Suprapubic skin (tissue), 3 donors: ENCODE measurements at regions not wholly inside any gene's neighbourhood (a gene's known extent, or its start where the extent isn't known, plus 50 kb on each side); places are given as distances from the start of the nearest gene placed in this dataset.

Experiments
- CTCF ChIP-seq, 2 donors: fragments of 200-600 bp in 1 of 2; fragments of 450-650 bp in 1 of 2; sonication (generic) in 1 of 2; IDR thresholded peaks; one replicate each; pipeline ENCODE4 v1.5.1; 2016 to 2019; ENCODE audit warnings: antibody characterized with exemption in 2 of 2, mild to moderate bottlenecking in 1 of 2, moderate library complexity in 1 of 2
- EP300 ChIP-seq: sonication (generic); formaldehyde crosslinking; IDR thresholded peaks from one replicate; pipeline ENCODE4 v1.6.1; 2017; ENCODE audit warnings: antibody characterized with exemption

GRCh38 chr12:58247633-58248032 is 306.3 kb downstream of the ATP23 start:
- TF ChIP-seq EP300: no peak
- TF ChIP-seq CTCF (IDR thresholded peaks at IDR 0.05): no peak
